ENCODE measurements at regions not wholly inside any gene's neighbourhood (a gene's known extent, or its start where the extent isn't known, plus 50 kb on each side); places are given as distances from the start of the nearest gene placed in this dataset.

DNA sequence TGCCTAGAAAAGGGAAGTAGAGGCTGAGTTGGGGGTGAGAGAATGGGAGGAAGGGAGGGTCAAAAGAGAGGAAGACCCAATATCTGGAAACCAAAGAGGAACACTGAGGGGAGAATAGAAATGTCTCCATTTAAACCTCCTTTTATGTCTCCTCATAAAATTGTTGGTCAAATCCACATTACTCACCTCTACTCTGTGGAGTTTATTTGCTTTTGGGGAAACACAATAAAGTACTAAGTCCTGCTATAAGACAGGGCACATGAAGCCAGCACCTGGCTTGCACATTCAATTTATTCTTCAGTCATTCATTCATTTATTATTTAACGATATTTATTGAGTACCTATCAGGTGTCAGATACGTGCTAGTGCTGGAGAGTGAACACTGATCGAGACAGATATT lies 60.3 kb upstream of the NFE2L2 start:
- TF ChIP-seq, protein P1, sequence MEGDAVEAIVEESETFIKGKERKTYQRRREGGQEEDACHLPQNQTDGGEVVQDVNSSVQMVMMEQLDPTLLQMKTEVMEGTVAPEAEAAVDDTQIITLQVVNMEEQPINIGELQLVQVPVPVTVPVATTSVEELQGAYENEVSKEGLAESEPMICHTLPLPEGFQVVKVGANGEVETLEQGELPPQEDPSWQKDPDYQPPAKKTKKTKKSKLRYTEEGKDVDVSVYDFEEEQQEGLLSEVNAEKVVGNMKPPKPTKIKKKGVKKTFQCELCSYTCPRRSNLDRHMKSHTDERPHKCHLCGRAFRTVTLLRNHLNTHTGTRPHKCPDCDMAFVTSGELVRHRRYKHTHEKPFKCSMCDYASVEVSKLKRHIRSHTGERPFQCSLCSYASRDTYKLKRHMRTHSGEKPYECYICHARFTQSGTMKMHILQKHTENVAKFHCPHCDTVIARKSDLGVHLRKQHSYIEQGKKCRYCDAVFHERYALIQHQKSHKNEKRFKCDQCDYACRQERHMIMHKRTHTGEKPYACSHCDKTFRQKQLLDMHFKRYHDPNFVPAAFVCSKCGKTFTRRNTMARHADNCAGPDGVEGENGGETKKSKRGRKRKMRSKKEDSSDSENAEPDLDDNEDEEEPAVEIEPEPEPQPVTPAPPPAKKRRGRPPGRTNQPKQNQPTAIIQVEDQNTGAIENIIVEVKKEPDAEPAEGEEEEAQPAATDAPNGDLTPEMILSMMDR (IDR thresholded peaks at IDR 0.05), result no peak
- TF ChIP-seq POLR2A (IDR thresholded peaks at IDR 0.05), result no peak
